OCI-LY7 (cell line): ENCODE measurements at regions not wholly inside any gene's neighbourhood (a gene's known extent, or its start where the extent isn't known, plus 50 kb on each side); places are given as distances from the start of the nearest gene placed in this dataset.

Experiments used
- BruUV-seq: library from RNA; stranded (reverse); fragments of 400-500 nt; replicated peaks from 2 replicates; lab custom pipeline; 2021; lab: Mats Ljungman, UMichigan
- CTCF ChIA-PET: fragments of 300-600 bp; sonication (Branson Sonifier 250); formaldehyde crosslinking; loops from one replicate; lab custom pipeline; 2022; ENCODE audit warnings: antibody characterized with exemption; ENCODE audit not compliant: unreplicated experiment; lab: Charles Lee
- POLR2A ChIA-PET: fragments of 300-600 bp; sonication (Branson Sonifier 250); formaldehyde crosslinking; loops from one replicate; lab custom pipeline; 2022; ENCODE audit warnings: antibody characterized with exemption; lab: Charles Lee
- DNase-seq: peaks from one replicate; pipeline ENCODE4 v3.0.0-alpha.2; 2015; ENCODE audit warnings: low spot score
- H2AFZ ChIP-seq: fragments of 200-600 bp; sonication (generic), shearing (Covaris generic); 2 replicates; pipeline ENCODE4 v1.6.1; 2014; ENCODE audit warnings: mild to moderate bottlenecking, antibody characterized with exemption, low read length, moderate library complexity
- H3K27ac ChIP-seq: fragments of 200-600 bp; sonication (generic); 2 replicates; pipeline ENCODE4 v1.5.1; 2014; ENCODE audit warnings: mixed run types, low read depth, mild to moderate bottlenecking, moderate library complexity, low read length, inconsistent platforms; ENCODE audit not compliant: poor library complexity, severe bottlenecking
- H3K36me3 ChIP-seq: fragments of 200-600 bp; sonication (generic); 2 replicates; pipeline ENCODE4 v1.6.1; 2014; ENCODE audit warnings: mild to moderate bottlenecking, antibody characterized with exemption, low read length, moderate library complexity, mixed read lengths; ENCODE audit not compliant: insufficient read depth
- H3K4me1 ChIP-seq: fragments of 200-600 bp; sonication (generic); 2 replicates; pipeline ENCODE4 v1.5.1; 2014; ENCODE audit warnings: mild to moderate bottlenecking, low read length; ENCODE audit not compliant: insufficient read depth, poor library complexity, severe bottlenecking
- H3K4me2 ChIP-seq: fragments of 200-600 bp; sonication (generic); 2 replicates; pipeline ENCODE4 v1.6.1; 2014; ENCODE audit warnings: mild to moderate bottlenecking, low read length
- H3K4me3 ChIP-seq: fragments of 200-600 bp; sonication (generic); 2 replicates; pipeline ENCODE4 v1.5.1; 2014; ENCODE audit warnings: mild to moderate bottlenecking, low read depth, low read length; ENCODE audit not compliant: poor library complexity, severe bottlenecking
- H3K79me2 ChIP-seq: fragments of 200-600 bp; sonication (generic); 2 replicates; pipeline ENCODE4 v1.6.1; 2016; ENCODE audit warnings: low read depth, mild to moderate bottlenecking, low read length, moderate library complexity, mixed read lengths; ENCODE audit not compliant: insufficient read depth
- H3K9me2 ChIP-seq: fragments of 200-600 bp; sonication (generic); 2 replicates; pipeline ENCODE4 v1.6.1; 2016; ENCODE audit warnings: mild to moderate bottlenecking, low read length, mixed read lengths; ENCODE audit not compliant: insufficient read depth
- H3K9me3 ChIP-seq: fragments of 200-600 bp; sonication (generic); 2 replicates; pipeline ENCODE4 v1.6.1; 2014; ENCODE audit warnings: mild to moderate bottlenecking, mixed run types, low read length, mixed read lengths
- H4K20me1 ChIP-seq: fragments of 200-600 bp; sonication (generic); 2 replicates; pipeline ENCODE4 v1.6.1; 2014; ENCODE audit warnings: mild to moderate bottlenecking, antibody characterized with exemption, low read length, moderate library complexity, mixed read lengths; ENCODE audit not compliant: insufficient read depth
- EZH2phosphoT487 ChIP-seq: fragments of 200-600 bp; sonication (generic); IDR thresholded peaks from 2 replicates; pipeline ENCODE4 v1.6.1; 2018; ENCODE audit warnings: low read depth, borderline replicate concordance, mild to moderate bottlenecking, mixed run types, antibody characterized with exemption, low read length, moderate library complexity, mixed read lengths
- intact Hi-C: fragments of 100-400 bp; cut with micrococcal nuclease; formaldehyde crosslinking; loops from one replicate; pipeline ENCODE4 v1.10.0; 2022; ENCODE audit not compliant: unreplicated experiment
- TF ChIP-seq, protein P1 (sequence below): fragments of 200-600 bp; sonication (generic); conservative IDR thresholded peaks from 2 replicates; pipeline ENCODE4 v1.5.1; 2014; ENCODE audit warnings: mild to moderate bottlenecking, antibody characterized with exemption, low read length, moderate library complexity, mixed read lengths

DNA sequence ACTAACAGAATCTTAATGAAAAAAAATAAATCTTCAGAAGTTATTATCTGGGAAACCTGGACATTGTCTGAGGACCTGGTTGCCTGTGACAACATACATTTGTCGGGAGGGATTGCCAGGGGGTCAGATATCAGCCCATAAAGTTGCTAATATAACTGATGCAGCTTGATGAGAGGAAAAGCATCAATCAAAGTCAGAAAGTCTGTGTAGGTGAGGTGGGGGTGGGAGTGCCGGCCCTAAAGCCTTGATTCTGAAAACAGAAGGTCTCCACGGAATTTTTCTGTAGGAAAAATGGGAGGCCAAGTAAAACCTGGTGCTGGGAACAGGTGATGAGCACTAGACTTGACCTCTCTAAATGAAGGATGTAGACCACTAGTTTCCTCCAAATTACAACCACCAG, 281.8 kb downstream of the FGFR2 start:
- POLR2A ChIA-PET: no interaction called here
- H3K9me3 ChIP-seq: no peaks in the 10 kb centered on the region
- H3K27ac ChIP-seq: no peak overlapping the region
- H4K20me1 ChIP-seq: no peaks in the 10 kb centered on the region
- H3K79me2 ChIP-seq: no peaks in the 10 kb centered on the region
- BruUV-seq: no TSS peak
- H3K4me3 ChIP-seq: no peak overlapping the region
- CTCF ChIA-PET: no interaction called here
- H3K36me3 ChIP-seq: no peaks in the 10 kb centered on the region
- no peaks in the 10 kb centered on the region for H3K9me2 ChIP-seq
- H3K4me1 ChIP-seq: no peaks in the 10 kb centered on the region
- DNase-seq: no peak
- TF ChIP-seq EZH2phosphoT487: no peak
- TF ChIP-seq, protein P1, sequence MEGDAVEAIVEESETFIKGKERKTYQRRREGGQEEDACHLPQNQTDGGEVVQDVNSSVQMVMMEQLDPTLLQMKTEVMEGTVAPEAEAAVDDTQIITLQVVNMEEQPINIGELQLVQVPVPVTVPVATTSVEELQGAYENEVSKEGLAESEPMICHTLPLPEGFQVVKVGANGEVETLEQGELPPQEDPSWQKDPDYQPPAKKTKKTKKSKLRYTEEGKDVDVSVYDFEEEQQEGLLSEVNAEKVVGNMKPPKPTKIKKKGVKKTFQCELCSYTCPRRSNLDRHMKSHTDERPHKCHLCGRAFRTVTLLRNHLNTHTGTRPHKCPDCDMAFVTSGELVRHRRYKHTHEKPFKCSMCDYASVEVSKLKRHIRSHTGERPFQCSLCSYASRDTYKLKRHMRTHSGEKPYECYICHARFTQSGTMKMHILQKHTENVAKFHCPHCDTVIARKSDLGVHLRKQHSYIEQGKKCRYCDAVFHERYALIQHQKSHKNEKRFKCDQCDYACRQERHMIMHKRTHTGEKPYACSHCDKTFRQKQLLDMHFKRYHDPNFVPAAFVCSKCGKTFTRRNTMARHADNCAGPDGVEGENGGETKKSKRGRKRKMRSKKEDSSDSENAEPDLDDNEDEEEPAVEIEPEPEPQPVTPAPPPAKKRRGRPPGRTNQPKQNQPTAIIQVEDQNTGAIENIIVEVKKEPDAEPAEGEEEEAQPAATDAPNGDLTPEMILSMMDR: no peak
- intact Hi-C loops: no loop called here
- no peak overlapping the region for H3K4me2 ChIP-seq
- no peak overlapping the region for H2AFZ ChIP-seq

DNA sequence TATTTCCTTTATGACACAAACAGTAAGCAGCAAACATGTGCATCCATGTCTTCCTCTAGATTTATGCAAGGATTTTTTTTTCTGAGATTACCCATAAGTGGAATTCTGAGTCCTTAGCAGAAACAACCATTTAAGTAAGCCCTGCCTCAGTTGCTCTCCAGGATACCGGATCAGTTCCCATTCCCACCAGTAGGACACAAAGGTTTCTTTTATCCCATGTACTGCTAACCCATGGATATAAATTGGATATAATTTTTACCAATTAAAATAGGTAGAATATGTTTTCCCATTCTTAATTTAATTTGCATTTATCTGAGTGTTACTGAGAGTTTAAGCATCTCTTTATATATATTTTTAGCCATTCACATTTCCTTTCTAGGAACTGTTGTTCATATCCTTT, 280.9 kb downstream of the FGFR2 start:
- no peak for DNase-seq
- Histone ChIP-seq H3K4me2 (no peak overlapping the region), H3K4me3 (no peak overlapping the region), H2AFZ (no peak overlapping the region), H3K9me3 (no peaks in the 10 kb centered on the region), H3K27ac (no peak overlapping the region), H3K79me2 (no peaks in the 10 kb centered on the region), H3K9me2 (no peaks in the 10 kb centered on the region), H3K36me3 (no peaks in the 10 kb centered on the region), H4K20me1 (no peaks in the 10 kb centered on the region), H3K4me1 (no peaks in the 10 kb centered on the region)
- ChIA-PET POLR2A (no interaction called here), CTCF (no interaction called here)
- no peak for TF ChIP-seq EZH2phosphoT487
- TF ChIP-seq, protein P1: no peak
- intact Hi-C loops: no loop called here
- BruUV-seq: no TSS peak

DNA sequence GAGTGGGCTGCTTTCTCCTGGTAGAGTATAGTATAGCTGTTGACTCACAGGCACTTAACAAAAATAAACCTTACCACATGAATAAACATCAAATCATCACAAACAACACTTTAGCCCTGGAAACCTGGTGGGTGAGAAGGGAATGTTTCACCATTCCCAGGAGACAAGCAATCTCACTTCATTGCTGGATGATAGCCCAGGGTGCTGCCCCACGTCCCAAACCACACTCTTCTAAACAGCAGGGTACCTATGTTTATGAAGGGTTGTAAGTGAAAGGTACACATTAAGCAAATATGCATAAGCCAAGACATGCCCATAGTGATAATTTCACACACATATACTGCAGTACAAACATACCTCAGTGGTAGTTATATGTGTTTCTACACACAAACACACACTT, 276.2 kb downstream of the FGFR2 start:
- Histone ChIP-seq H3K9me2 (no peaks in the 10 kb centered on the region), H3K27ac (no peak overlapping the region), H3K79me2 (no peaks in the 10 kb centered on the region), H3K36me3 (no peaks in the 10 kb centered on the region), H2AFZ (no peak overlapping the region), H3K9me3 (no peaks in the 10 kb centered on the region), H3K4me3 (no peak overlapping the region), H4K20me1 (no peaks in the 10 kb centered on the region), H3K4me2 (no peak overlapping the region), H3K4me1 (no peaks in the 10 kb centered on the region)
- no peak for DNase-seq
- ChIA-PET POLR2A (no interaction called here), CTCF (no interaction called here)
- BruUV-seq: no TSS peak
- intact Hi-C loops: no loop called here
- TF ChIP-seq, protein P1: no peak
- no peak for TF ChIP-seq EZH2phosphoT487
